Loucy (cell line): ENCODE measurements at regions not wholly inside any gene's neighbourhood (a gene's known extent, or its start where the extent isn't known, plus 50 kb on each side); places are given as distances from the start of the nearest gene placed in this dataset.

Experiments used
- CTCF ChIP-seq: fragments of 200-600 bp; sonication (generic); conservative IDR thresholded peaks from 2 replicates; pipeline ENCODE4 v1.5.1; 2014; ENCODE audit warnings: mild to moderate bottlenecking, antibody characterized with exemption, low read length
- EZH2phosphoT487 ChIP-seq: fragments of 200-600 bp; IDR thresholded peaks from 2 replicates; pipeline ENCODE4 v1.6.1; 2018; ENCODE audit warnings: antibody characterized with exemption, mild to moderate bottlenecking, moderate library complexity, borderline replicate concordance

- no peak for TF ChIP-seq CTCF
- no peak for TF ChIP-seq EZH2phosphoT487
Measured at GRCh38 chr13:74389056-74389455, 254.9 kb upstream of the KLF12 start.
